ENCODE measurements at regions not wholly inside any gene's neighbourhood (a gene's known extent, or its start where the extent isn't known, plus 50 kb on each side); places are given as distances from the start of the nearest gene placed in this dataset.

- TF ChIP-seq CTCF (IDR thresholded peaks at IDR 0.05 in 8 of 11, conservative IDR thresholded peaks at IDR 0.05 in 3 of 11), result no peak
- no peak for TF ChIP-seq POLR2A (IDR thresholded peaks at IDR 0.05)
- TF ChIP-seq POLR2AphosphoS5 (IDR thresholded peaks at IDR 0.05), result no peak
Measured at GRCh38 chr2:18154812-18155211, 276.3 kb downstream of the KCNS3 start.

Measured in spleen (tissue), 7 donors.